HepG2 (cell line): ENCODE measurements at regions not wholly inside any gene's neighbourhood (a gene's known extent, or its start where the extent isn't known, plus 50 kb on each side); places are given as distances from the start of the nearest gene placed in this dataset.

Experiments
- ATAC-seq: fragments of 200-7000 bp; cut with Tn5 transposase; 3 replicates; pipeline ENCODE4 v1.9.1; 2020; ENCODE audit warnings: mild to moderate bottlenecking, moderate library complexity
- BruUV-seq: library from RNA; stranded (reverse); fragments of 400-500 nt; replicated peaks from 2 replicates; lab custom pipeline; 2021; lab: Mats Ljungman, UMichigan
- CTCF ChIA-PET: fragments of 300-600 bp; formaldehyde crosslinking; extraction: SDS; loops from one replicate; lab custom pipeline; 2021; ENCODE audit warnings: low total read pairs, inconsistent platforms, low intra/inter-chr PET ratio; lab: Yijun Ruan, JAX
- POLR2A ChIA-PET: fragments of 350-600 bp; sonication (Branson Sonifier 250); formaldehyde crosslinking; loops from one replicate; lab custom pipeline; 2020; ENCODE audit warnings: antibody characterized with exemption, inconsistent platforms; lab: Yijun Ruan, JAX
- DNase-seq: peaks from one replicate; pipeline ENCODE4 v3.0.0-alpha.2; 2015; ENCODE audit warnings: low spot score
- FAIRE-seq: peaks from 3 replicates; lab custom pipeline; 2011; peaks lifted over from hg19 to GRCh38; lab: Jason Lieb, UNC
- H2AFZ ChIP-seq: one replicate; pipeline ENCODE4 v1.6.1; 2011; ENCODE audit warnings: low read length, inconsistent platforms
- H3K27ac ChIP-seq: fragments of 300-600 bp; 3 replicates; pipeline ENCODE4 v1.8.0; 2011; ENCODE audit warnings: mixed run types, mild to moderate bottlenecking, mixed read lengths, low read length, inconsistent platforms; ENCODE audit not compliant: insufficient read depth; ENCODE audit errors: extremely low read length
- H3K27me3 ChIP-seq, 2 experiments: fragments of 200-600 bp in 1 of 2; 2 replicates in 1 of 2; 3 replicates in 1 of 2; pipeline versions ENCODE4 v1.6.0 to v1.8.0; 2011; ENCODE audit warnings: low read length in 2 of 2, mild to moderate bottlenecking in 2 of 2, moderate library complexity in 2 of 2, inconsistent platforms in 1 of 2; ENCODE audit not compliant: insufficient read depth in 2 of 2, control insufficient read depth in 1 of 2
- H3K36me3 ChIP-seq, 2 experiments: fragments of 200-600 bp in 1 of 2; replicated peaks in 1 of 2; 2 replicates in 1 of 2; 3 replicates in 1 of 2; pipeline versions ENCODE4 v1.5.1 to v1.8.0; 2011; ENCODE audit warnings: low read length in 2 of 2, inconsistent platforms in 1 of 2; ENCODE audit not compliant: insufficient read depth in 2 of 2, control insufficient read depth in 1 of 2
- H3K4me1 ChIP-seq: 2 replicates; pipeline ENCODE4 v1.5.1; 2012; ENCODE audit warnings: low read length, inconsistent platforms; ENCODE audit not compliant: insufficient read depth
- H3K4me2 ChIP-seq: 2 replicates; pipeline ENCODE4 v1.6.0; 2011; ENCODE audit warnings: low read depth, low read length, inconsistent platforms
- H3K4me3 ChIP-seq, 3 experiments: fragments of 200-600 bp in 1 of 3; sonication (generic), shearing (Covaris generic) in 1 of 3; replicated peaks in 1 of 3; 2 replicates each; pipeline ENCODE4 v1.5.1; 2011 to 2016; ENCODE audit warnings: low read length in 3 of 3, inconsistent platforms in 2 of 3, low read depth in 2 of 3, mild to moderate bottlenecking in 2 of 3, control low read depth in 1 of 3, mixed read lengths in 1 of 3; ENCODE audit not compliant: insufficient read depth in 1 of 3
- H3K79me2 ChIP-seq: one replicate; pipeline ENCODE4 v1.6.1; 2011; ENCODE audit warnings: low read length, inconsistent platforms; ENCODE audit not compliant: insufficient read depth
- H3K9ac ChIP-seq: 2 replicates; pipeline ENCODE4 v1.6.0; 2011; ENCODE audit warnings: mild to moderate bottlenecking, low read depth, low read length, inconsistent platforms; ENCODE audit not compliant: insufficient read depth
- H3K9me3 ChIP-seq: 2 replicates; pipeline ENCODE4 v1.5.1; 2012; ENCODE audit warnings: mild to moderate bottlenecking, low read length
- H4K20me1 ChIP-seq: 2 replicates; pipeline ENCODE4 v1.6.0; 2011; ENCODE audit warnings: inconsistent platforms, mild to moderate bottlenecking, low read length, moderate library complexity; ENCODE audit not compliant: insufficient read depth
- ATF1 ChIP-seq: IDR thresholded peaks from 2 replicates; pipeline ENCODE4 v1.6.1; 2016; ENCODE audit warnings: mild to moderate bottlenecking, control low read depth
- CBX2 ChIP-seq, 2 experiments: fragments of 200-600 bp in 1 of 2; sonication (generic); formaldehyde crosslinking in 1 of 2; IDR thresholded peaks; 2 replicates each; pipeline versions ENCODE4 v1.7.0 to v1.8.1; 2018 to 2022; ENCODE audit warnings: low read depth in 2 of 2, low read length in 1 of 2, mild to moderate bottlenecking in 1 of 2, missing genetic modification reagents in 1 of 2
- CEBPB ChIP-seq: IDR thresholded peaks from 2 replicates; pipeline ENCODE4 v1.6.1; 2011; ENCODE audit warnings: low read depth, low read length, improper control_type of control experiment, borderline replicate concordance
- FOXK1 ChIP-seq: sonication (generic); formaldehyde crosslinking; IDR thresholded peaks from 2 replicates; pipeline ENCODE4 v1.4.0; 2020; ENCODE audit warnings: low read depth, missing genetic modification reagents, borderline replicate concordance
- FOXO1 ChIP-seq: sonication (generic); formaldehyde crosslinking; IDR thresholded peaks from 2 replicates; pipeline ENCODE4 v1.4.0; 2020; ENCODE audit warnings: missing genetic modification reagents
- FOXP1 ChIP-seq, 2 experiments: fragments of 450-650 bp in 1 of 2; IDR thresholded peaks; 2 replicates each; pipeline ENCODE4 v1.6.1; 2017 to 2018; ENCODE audit warnings: antibody characterized with exemption in 1 of 2
- HNF4G ChIP-seq, 2 experiments: sonication (generic) in 1 of 2; formaldehyde crosslinking in 1 of 2; IDR thresholded peaks; 2 replicates each; pipeline versions ENCODE4 v1.4.0 to v1.6.1; 2011 to 2020; ENCODE audit warnings: borderline replicate concordance in 2 of 2, low read depth in 2 of 2, mild to moderate bottlenecking in 2 of 2, low read length in 1 of 2, missing genetic modification reagents in 1 of 2, moderate library complexity in 1 of 2
- MXD3 ChIP-seq: IDR thresholded peaks from 2 replicates; pipeline ENCODE4 v1.6.1; 2016; ENCODE audit warnings: mild to moderate bottlenecking, missing biosample characterization, missing genetic modification reagents
- NR3C1 ChIP-seq: sonication (generic); formaldehyde crosslinking; IDR thresholded peaks from 2 replicates; pipeline ENCODE4 v1.4.0; 2020; ENCODE audit warnings: missing genetic modification reagents
- SIN3A ChIP-seq: IDR thresholded peaks from 2 replicates; pipeline ENCODE4 v1.6.1; 2011; ENCODE audit warnings: low read depth, mild to moderate bottlenecking, control low read depth, low read length, borderline replicate concordance
- SIX4 ChIP-seq: sonication (generic); formaldehyde crosslinking; IDR thresholded peaks from 2 replicates; pipeline ENCODE4 v1.4.0; 2020; ENCODE audit warnings: missing genetic modification reagents
- SYNCRIP ChIP-seq: fragments of 200-400 bp; formaldehyde crosslinking; IDR thresholded peaks from 2 replicates; pipeline ENCODE4 v1.6.1; 2018; ENCODE audit warnings: mild to moderate bottlenecking, low read depth, low read length; ENCODE audit not compliant: insufficient read depth
- TMF1 ChIP-seq: sonication (generic); formaldehyde crosslinking; IDR thresholded peaks from 2 replicates; pipeline ENCODE4 v1.8.1; 2022; ENCODE audit warnings: low read depth, missing genetic modification reagents
- ZBTB39 ChIP-seq: sonication (generic); formaldehyde crosslinking; IDR thresholded peaks from 2 replicates; pipeline ENCODE4 v1.5.0; 2020; ENCODE audit warnings: missing genetic modification reagents
- ZNF234 ChIP-seq: sonication (generic); formaldehyde crosslinking; conservative IDR thresholded peaks from 2 replicates; pipeline ENCODE4 v1.5.1; 2020; ENCODE audit warnings: mild to moderate bottlenecking, missing genetic modification reagents
- ZNF280B ChIP-seq: sonication (generic); formaldehyde crosslinking; IDR thresholded peaks from 2 replicates; pipeline ENCODE4 v1.5.0; 2020; ENCODE audit warnings: missing genetic modification reagents, mild to moderate bottlenecking, borderline replicate concordance
- ZNF337 ChIP-seq: sonication (generic); formaldehyde crosslinking; IDR thresholded peaks from 2 replicates; pipeline ENCODE4 v1.5.1; 2020; ENCODE audit warnings: missing genetic modification reagents, low read depth, mild to moderate bottlenecking, borderline replicate concordance
- WGBS: methylation state at CpG from one replicate; pipeline ENCODE4 v1.1.6; 2017; ENCODE audit warnings: low lambda C conversion rate; 5-methylcytosine and 5-hydroxymethylcytosine counted together
- in situ Hi-C: cut with HindIII; loops from 2 replicates; pipeline ENCODE4 v1.10.0; 2017; ENCODE audit warnings: low pct_unique_long_range_greater_than_20kb; ENCODE audit not compliant: extremely low pct_ligation_motif_present
- intact Hi-C: fragments of 100-400 bp; cut with micrococcal nuclease; formaldehyde crosslinking; loops from one replicate; pipeline ENCODE4 v1.10.0; 2022; ENCODE audit not compliant: unreplicated experiment
- TF ChIP-seq, protein P1 (sequence below): IDR thresholded peaks from 2 replicates; pipeline ENCODE4 v1.6.1; 2012; ENCODE audit warnings: inconsistent platforms
- TF ChIP-seq, protein P2 (sequence below): sonication (generic); formaldehyde crosslinking; IDR thresholded peaks from 2 replicates; pipeline ENCODE4 v1.9.0; 2022; ENCODE audit warnings: low read depth, missing genetic modification reagents

GRCh38 chr12:97630356-97630755, 167.8 kb downstream of the RMST start:
- Histone ChIP-seq H3K4me2 (no peak overlapping the region), H3K79me2 (no peaks in the 10 kb centered on the region), H3K36me3 (no peaks in the 10 kb centered on the region), H3K9ac (no peak overlapping the region), H3K4me3 (no peak overlapping the region), H3K27me3 (peaks cover 0 to 5% of the 10 kb centered on the region in 2 experiments; a peak in 1 of 5 replicates), H3K27ac (no peak overlapping the region), H4K20me1 (no peaks in the 10 kb centered on the region), H3K9me3 (no peaks in the 10 kb centered on the region), H2AFZ (no peak overlapping the region), H3K4me1 (no peaks in the 10 kb centered on the region)
- intact Hi-C loops (no loop called here), in situ Hi-C loops (no loop called here)
- POLR2A ChIA-PET, result no interaction called here
- TF ChIP-seq FOXP1 (IDR thresholded peaks at IDR 0.05) (no peak), FOXP1 (CRISPR knock-in tag; IDR thresholded peaks at IDR 0.05) (no peak), CEBPB (no peak), ATF1 (no peak), ZNF234 (CRISPR knock-in tag) (no peak), CBX2 (IDR thresholded peaks at IDR 0.05; ENCODE audit: low read depth, low read length) (no peak), CBX2 (CRISPR knock-in tag; IDR thresholded peaks at IDR 0.05; ENCODE audit: low read depth) (no peak), ZNF337 (CRISPR knock-in tag) (no peak), FOXK1 (CRISPR knock-in tag) (no peak), ZNF280B (no peak), MXD3 (CRISPR knock-in tag) (no peak), TMF1 (no peak), ZBTB39 (no peak), HNF4G (IDR thresholded peaks at IDR 0.05; ENCODE audit: borderline replicate concordance, low read depth, low read length) (no peak), HNF4G (CRISPR knock-in tag; IDR thresholded peaks at IDR 0.05; ENCODE audit: borderline replicate concordance, low read depth) (no peak), SYNCRIP (no peak), NR3C1 (CRISPR knock-in tag) (no peak), SIN3A (no peak), SIX4 (CRISPR knock-in tag) (no peak), FOXO1 (no peak)
- TF ChIP-seq, protein P1, sequence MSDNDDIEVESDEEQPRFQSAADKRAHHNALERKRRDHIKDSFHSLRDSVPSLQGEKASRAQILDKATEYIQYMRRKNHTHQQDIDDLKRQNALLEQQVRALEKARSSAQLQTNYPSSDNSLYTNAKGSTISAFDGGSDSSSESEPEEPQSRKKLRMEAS, result no peak
- TF ChIP-seq, protein P2, sequence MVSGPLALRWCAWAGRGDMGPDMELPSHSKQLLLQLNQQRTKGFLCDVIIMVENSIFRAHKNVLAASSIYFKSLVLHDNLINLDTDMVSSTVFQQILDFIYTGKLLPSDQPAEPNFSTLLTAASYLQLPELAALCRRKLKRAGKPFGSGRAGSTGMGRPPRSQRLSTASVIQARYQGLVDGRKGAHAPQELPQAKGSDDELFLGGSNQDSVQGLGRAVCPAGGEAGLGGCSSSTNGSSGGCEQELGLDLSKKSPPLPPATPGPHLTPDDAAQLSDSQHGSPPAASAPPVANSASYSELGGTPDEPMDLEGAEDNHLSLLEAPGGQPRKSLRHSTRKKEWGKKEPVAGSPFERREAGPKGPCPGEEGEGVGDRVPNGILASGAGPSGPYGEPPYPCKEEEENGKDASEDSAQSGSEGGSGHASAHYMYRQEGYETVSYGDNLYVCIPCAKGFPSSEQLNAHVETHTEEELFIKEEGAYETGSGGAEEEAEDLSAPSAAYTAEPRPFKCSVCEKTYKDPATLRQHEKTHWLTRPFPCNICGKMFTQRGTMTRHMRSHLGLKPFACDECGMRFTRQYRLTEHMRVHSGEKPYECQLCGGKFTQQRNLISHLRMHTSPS (CRISPR knock-in tag), result no peak
- CTCF ChIA-PET, result no interaction called here
- ATAC-seq (no peak), DNase-seq (no peak), FAIRE-seq (no peak)
- no TSS peak for BruUV-seq
- WGBS, result 45% methylated on average over 2 of the region's 2 CpGs
